SK-N-SH (cell line): ENCODE measurements at regions not wholly inside any gene's neighbourhood (a gene's known extent, or its start where the extent isn't known, plus 50 kb on each side); places are given as distances from the start of the nearest gene placed in this dataset.

Source experiments
- CTCF ChIP-seq: fragments of 200-600 bp; sonication (generic); IDR thresholded peaks from 2 replicates; pipeline ENCODE4 v1.6.1; 2017; ENCODE audit warnings: antibody characterized with exemption, mild to moderate bottlenecking, moderate library complexity
- FOXM1 ChIP-seq: IDR thresholded peaks from 2 replicates; pipeline ENCODE4 v1.4.0; 2012; ENCODE audit warnings: low read depth, mild to moderate bottlenecking
- GATA2 ChIP-seq: sonication (generic); formaldehyde crosslinking; IDR thresholded peaks from 2 replicates; pipeline ENCODE4 v1.5.0; 2020; ENCODE audit warnings: mild to moderate bottlenecking, missing genetic modification reagents
- MEF2A ChIP-seq: IDR thresholded peaks from 2 replicates; pipeline ENCODE4 v1.4.0; 2012; ENCODE audit warnings: low read depth, borderline replicate concordance
- NRF1 ChIP-seq: IDR thresholded peaks from 2 replicates; pipeline ENCODE4 v1.6.1; 2012; ENCODE audit warnings: low read depth, mild to moderate bottlenecking, low read length
- POLR2AphosphoS5 ChIP-seq: IDR thresholded peaks from 2 replicates; pipeline ENCODE4 v1.6.1; 2012; ENCODE audit warnings: low read depth, low read length
- RAD21 ChIP-seq: IDR thresholded peaks from 2 replicates; pipeline ENCODE4 v1.6.1; 2012; ENCODE audit warnings: mild to moderate bottlenecking, low read length
- SMC3 ChIP-seq: IDR thresholded peaks from 2 replicates; pipeline ENCODE4 v1.6.1; 2012; ENCODE audit warnings: low read depth, low read length, improper control_type of control experiment
- TAF1 ChIP-seq: IDR thresholded peaks from 2 replicates; pipeline ENCODE4 v1.6.1; 2012; ENCODE audit warnings: low read depth, mild to moderate bottlenecking, low read length, moderate library complexity, borderline replicate concordance
- YY1 ChIP-seq: IDR thresholded peaks from 2 replicates; pipeline ENCODE4 v1.4.0; 2012; ENCODE audit warnings: low read depth, mild to moderate bottlenecking

GRCh38 chr18:78685980-78686530 is 293.6 kb upstream of the SALL3 start:
- TF ChIP-seq CTCF (no peak), YY1 (no peak), TAF1 (no peak), POLR2AphosphoS5 (no peak), SMC3 (no peak), MEF2A (no peak), FOXM1 (no peak), RAD21 (no peak), NRF1 (no peak), GATA2 (CRISPR knock-in tag) (no peak)
